HG03354 (cell line): ENCODE measurements at regions not wholly inside any gene's neighbourhood (a gene's known extent, or its start where the extent isn't known, plus 50 kb on each side); places are given as distances from the start of the nearest gene placed in this dataset.
A peak's percentile ranks its signal among the peaks of the same experiment; 100 is the strongest.

Experiments
- ATAC-seq: cut with Tn5 transposase; IDR thresholded peaks from one replicate; pipeline ENCODE4 v1.9.1; 2021; ENCODE audit warnings: mild to moderate bottlenecking; ENCODE audit not compliant: unreplicated experiment, poor library complexity, severe bottlenecking

- no peak for ATAC-seq
These were observed 700.1 kb downstream of the RNF144B start for GRCh38 chr6:19087296-19087695.

DNA sequence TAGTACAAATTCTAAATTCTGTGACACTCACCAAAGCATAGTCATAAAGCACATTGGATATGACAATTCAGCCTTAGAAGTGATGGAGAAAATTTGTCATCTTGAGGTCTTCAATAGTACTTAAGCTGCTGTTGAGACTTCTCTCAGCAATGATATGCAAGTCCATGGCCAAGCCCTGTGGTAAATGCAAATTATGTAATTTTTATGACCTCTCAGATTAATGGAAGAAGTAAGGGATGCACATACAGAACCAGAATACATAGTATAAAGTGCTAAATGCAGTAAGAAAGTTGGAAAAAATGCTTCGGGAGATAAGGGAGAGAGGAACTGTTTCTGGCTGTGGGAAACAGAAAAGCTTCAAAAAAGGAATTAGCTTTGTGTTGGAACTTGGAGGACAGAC lies 700.7 kb downstream of the RNF144B start:
- ATAC-seq: no peak

GRCh38 chr6:19100752-19101151 lies 713.6 kb downstream of the RNF144B start:
- ATAC-seq: no peak

GRCh38 chr6:19102936-19103335 lies 715.8 kb downstream of the RNF144B start:
- ATAC-seq: no peak

DNA sequence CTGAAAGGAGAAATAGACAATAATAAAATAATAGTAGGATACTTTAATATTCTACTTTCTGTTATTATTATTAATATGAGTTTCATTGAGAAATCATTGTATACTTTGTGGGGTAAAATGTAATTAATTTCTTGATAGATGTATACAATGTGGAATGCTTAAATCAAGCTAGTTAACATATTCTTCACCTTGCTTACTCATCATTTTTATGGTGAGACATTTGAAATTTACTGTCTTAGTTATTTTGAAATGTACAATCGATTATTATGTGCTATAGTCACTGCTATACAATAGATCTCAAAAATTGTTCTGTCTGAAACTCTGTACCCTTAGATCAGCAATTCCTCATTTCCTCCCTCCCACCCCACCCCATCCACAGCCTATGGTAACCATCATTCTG lies 720.3 kb downstream of the RNF144B start:
- ATAC-seq: no peak

DNA sequence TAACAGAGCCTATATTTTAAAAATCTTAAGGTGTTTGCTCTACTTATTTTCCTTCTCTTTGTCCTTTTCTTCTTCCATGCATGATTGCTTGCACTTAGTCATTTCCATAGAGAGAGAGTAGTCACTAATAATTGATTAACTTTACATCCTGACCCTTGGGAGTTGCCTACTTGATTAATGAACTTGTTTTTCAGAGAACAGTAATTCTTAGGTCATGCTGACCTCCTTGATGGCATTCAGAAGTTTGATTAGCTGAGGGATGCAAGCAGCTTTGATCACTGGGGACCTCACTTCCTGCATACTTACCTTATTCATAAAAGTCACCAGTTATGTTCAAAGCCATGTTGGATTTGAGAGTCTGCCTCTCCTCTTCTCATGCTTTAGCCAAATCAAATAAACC lies 715.6 kb upstream of the ID4 start:
- ATAC-seq: peak; percentile 53

GRCh38 chr6:19127081-19127480 lies 710.1 kb upstream of the ID4 start:
- no peak for ATAC-seq

DNA sequence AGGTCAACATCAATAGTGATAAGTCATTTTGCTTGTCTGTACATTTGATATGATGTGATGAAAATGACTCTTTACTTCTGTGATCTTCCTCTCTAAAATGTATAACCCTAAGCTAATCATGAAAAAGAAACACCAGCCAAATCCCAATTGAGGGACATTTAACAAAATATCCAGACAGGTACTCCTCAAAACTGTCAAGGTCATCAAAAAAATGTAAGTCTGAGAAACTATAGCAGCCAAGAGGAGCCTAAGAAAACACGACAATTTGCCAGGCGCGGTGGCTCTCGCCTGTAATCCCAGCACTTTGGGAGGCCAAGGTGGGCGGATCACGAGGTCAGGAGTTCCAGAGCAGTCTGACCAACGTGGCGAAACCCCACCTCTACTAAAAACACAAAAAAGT lies 708.5 kb upstream of the ID4 start:
- ATAC-seq: no peak

DNA sequence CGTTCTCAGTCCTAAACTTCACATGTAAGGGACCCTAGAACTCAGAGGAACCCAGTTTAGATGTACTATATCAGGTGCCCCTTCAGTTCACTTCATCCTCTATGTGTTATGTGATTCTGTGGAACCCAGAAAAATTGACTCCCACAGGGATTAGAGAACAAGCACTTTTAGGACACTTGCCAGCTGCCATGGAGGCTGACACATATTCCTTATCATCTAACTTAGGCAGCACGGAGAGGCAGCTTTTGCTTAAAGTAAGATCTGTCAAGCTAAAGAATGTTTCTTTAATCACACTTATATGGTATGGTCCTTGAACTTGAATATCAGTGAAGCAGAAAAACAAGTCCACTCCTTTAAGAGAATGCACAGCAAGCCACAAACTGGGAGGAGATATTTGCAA lies 701.5 kb upstream of the ID4 start:
- no peak for ATAC-seq

DNA sequence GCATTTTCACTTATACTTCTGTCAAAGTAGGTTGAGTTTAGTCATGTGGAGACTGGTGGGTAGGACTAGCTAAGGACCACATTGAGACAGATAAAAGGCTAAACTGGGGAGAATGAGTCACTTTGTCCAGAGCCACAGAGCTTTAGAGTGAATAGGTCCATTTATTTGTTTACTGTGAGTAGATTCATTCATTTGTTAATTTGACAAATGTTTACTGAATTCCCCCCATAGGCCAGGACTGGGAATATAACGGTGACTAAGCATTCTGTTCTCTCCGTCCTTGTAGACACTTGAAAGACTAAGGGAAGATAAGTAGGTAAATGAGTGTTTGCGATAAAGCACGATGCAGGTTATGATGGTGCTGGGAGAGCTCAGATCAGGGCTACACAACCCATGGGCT lies 699.7 kb upstream of the ID4 start:
- no peak for ATAC-seq

DNA sequence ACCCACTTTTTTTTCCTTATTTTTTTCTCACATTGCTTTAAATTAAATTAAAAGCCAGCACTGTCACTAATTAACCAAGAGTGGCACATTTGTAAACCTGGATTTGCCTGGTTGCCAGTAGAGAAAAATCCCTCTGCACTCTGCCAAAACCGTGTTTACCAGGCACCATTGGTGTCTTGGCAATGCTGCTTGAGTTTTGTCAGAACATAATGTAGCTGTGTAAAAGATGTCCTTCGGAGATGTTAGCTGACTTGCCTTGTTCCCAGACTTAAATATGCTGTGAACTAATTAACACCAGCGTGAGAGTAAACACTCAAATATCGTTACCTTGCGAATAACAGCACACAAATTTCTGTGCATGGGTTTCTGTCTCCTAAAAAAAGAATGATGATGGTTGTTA lies 694.9 kb upstream of the ID4 start:
- no peak for ATAC-seq

DNA sequence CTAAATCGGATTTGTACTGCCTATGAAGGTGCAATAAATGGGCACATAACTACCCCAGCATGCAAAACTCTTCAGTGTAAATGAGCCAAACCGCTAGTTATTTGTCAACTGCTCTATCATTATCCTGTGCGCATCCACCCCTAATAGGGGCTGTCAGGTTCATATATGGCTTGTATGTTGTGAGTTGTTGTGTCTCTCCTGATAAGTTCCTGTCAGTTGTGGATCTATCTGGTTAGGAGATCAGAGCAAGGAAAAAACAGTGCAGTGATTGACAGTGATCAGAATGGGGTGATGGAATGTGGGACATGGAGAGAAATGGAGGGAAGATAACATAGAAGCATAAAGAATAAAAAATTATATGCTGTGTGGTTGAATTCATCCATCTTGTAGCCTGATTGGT lies 686.9 kb upstream of the ID4 start:
- ATAC-seq: no peak

- no peak for ATAC-seq
These were observed 683.7 kb upstream of the ID4 start for GRCh38 chr6:19153270-19153980.

DNA sequence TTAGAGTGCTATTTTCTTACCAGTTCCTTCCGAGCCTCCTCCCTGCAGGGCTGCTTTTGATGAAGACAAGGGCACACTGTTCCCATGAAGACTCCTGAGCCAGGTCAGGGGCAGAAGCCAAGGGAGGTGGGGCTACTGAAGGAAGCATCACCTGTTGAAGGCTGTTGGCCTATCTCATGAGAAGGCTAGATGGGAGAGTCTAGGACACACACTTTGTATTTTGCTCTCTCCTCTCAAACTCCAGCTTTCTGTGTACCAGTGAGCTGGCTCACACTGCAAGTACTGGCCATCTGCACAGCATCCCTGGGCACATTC lies 683.2 kb upstream of the ID4 start:
- no peak for ATAC-seq

GRCh38 chr6:19156443-19156842 lies 680.7 kb upstream of the ID4 start:
- no peak for ATAC-seq

GRCh38 chr6:19157486-19157885 lies 679.7 kb upstream of the ID4 start:
- no peak for ATAC-seq

DNA sequence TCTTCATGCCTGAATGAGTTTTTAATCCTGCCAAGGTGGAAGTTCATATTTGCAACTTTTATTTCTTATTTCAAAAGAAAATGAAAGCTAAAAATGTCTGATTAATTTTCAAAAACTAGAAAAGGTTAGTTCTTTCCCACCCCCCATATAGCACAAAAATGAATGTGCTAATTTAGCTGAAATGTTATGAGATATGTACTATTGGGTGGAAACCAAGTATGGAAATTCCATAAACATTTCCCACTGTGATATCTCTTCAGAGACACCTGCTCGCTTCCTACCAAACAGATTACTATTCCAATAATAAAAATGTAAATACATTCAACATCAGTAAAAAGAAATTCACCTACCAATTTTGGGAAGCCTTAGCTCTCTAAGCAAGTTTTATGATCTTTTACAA lies 678.6 kb upstream of the ID4 start:
- no peak for ATAC-seq

DNA sequence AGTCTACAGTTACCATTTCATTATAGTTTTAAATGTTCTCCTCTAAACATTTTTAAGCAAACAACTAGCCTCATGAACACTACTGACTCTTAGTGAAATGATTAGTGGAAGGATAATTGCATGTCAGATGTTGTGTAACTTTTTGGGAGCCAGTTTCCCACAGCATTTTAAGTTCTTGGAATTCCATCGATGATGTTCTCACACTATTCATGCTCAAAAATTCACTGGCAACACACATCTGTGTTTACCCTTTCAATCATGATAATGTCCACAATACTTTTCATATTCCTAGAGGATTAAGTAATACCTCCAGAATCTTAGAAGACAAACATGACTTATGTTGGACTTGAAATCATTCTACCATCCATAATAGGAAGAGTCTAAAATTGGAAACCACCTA lies 678.1 kb upstream of the ID4 start:
- ATAC-seq: no peak

- ATAC-seq: no peak
These were observed 677.6 kb upstream of the ID4 start for GRCh38 chr6:19159561-19159960.

- ATAC-seq: no peak
These were observed 677.0 kb upstream of the ID4 start for GRCh38 chr6:19160081-19160730.

- no peak for ATAC-seq
These were observed 669.9 kb upstream of the ID4 start for GRCh38 chr6:19167251-19167650.

GRCh38 chr6:19169366-19169765 lies 667.8 kb upstream of the ID4 start:
- ATAC-seq: no peak
